Smooth muscle cell (in vitro differentiated cells): ENCODE measurements at regions not wholly inside any gene's neighbourhood (a gene's known extent, or its start where the extent isn't known, plus 50 kb on each side); places are given as distances from the start of the nearest gene placed in this dataset.

Source experiments
- DNase-seq: peaks from one replicate; lab custom pipeline; 2025; ENCODE audit not compliant: unreplicated experiment; lab: John Stamatoyannopoulos, UW
- H2AFZ ChIP-seq: fragments of 200-600 bp; sonication (generic); 2 replicates; pipeline ENCODE4 v1.6.0; 2016; ENCODE audit warnings: antibody characterized with exemption, low read depth, mild to moderate bottlenecking
- H3F3A ChIP-seq: fragments of 200-600 bp; sonication (generic); 2 replicates; pipeline ENCODE4 v1.6.0; 2017; ENCODE audit warnings: antibody characterized with exemption, low read depth
- H3K27ac ChIP-seq: fragments of 200-600 bp; sonication (generic); 2 replicates; pipeline ENCODE4 v1.5.1; 2016; ENCODE audit warnings: low read depth, mild to moderate bottlenecking
- H3K27me3 ChIP-seq: fragments of 200-600 bp; sonication (generic); 2 replicates; pipeline ENCODE4 v1.6.1; 2016; ENCODE audit warnings: low read depth, mild to moderate bottlenecking
- H3K36me3 ChIP-seq: fragments of 200-600 bp; sonication (generic); 2 replicates; pipeline ENCODE4 v1.5.1; 2016; ENCODE audit warnings: low read depth
- H3K4me1 ChIP-seq: fragments of 200-600 bp; sonication (generic); 2 replicates; pipeline ENCODE4 v1.5.1; 2016; ENCODE audit warnings: low read depth
- H3K4me2 ChIP-seq: fragments of 200-600 bp; sonication (generic); 2 replicates; pipeline ENCODE4 v1.6.0; 2016; ENCODE audit warnings: mild to moderate bottlenecking
- H3K4me3 ChIP-seq: fragments of 200-600 bp; sonication (generic); 2 replicates; pipeline ENCODE4 v1.5.1; 2016; ENCODE audit warnings: mild to moderate bottlenecking
- H3K79me2 ChIP-seq: fragments of 200-600 bp; sonication (generic); 2 replicates; pipeline ENCODE4 v1.6.0; 2016; ENCODE audit warnings: low read depth, mild to moderate bottlenecking
- H3K9ac ChIP-seq: fragments of 200-600 bp; sonication (generic); 2 replicates; pipeline ENCODE4 v1.6.0; 2016; ENCODE audit warnings: low read depth
- H3K9me3 ChIP-seq: fragments of 200-600 bp; sonication (generic); replicated peaks from 2 replicates; pipeline ENCODE4 v1.5.1; 2016; ENCODE audit warnings: low read depth
- H4K20me1 ChIP-seq: fragments of 200-600 bp; sonication (generic); 2 replicates; pipeline ENCODE4 v1.6.0; 2016; ENCODE audit warnings: low read depth
- CTCF ChIP-seq: fragments of 200-600 bp; sonication (generic); IDR thresholded peaks from 2 replicates; pipeline ENCODE4 v1.5.1; 2017; ENCODE audit warnings: borderline replicate concordance, mild to moderate bottlenecking, antibody characterized with exemption; ENCODE audit not compliant: insufficient read depth, poor library complexity, severe bottlenecking
- WGBS: methylation state at CpG from one replicate; pipeline ENCODE4 v1.1.7; 2016; ENCODE audit warnings: low lambda C conversion rate; 5-methylcytosine and 5-hydroxymethylcytosine counted together

GRCh38 chr12:23340351-23340750, 609.1 kb downstream of the SOX5 start:
- H3K4me2 ChIP-seq, result no peak overlapping the region
- DNase-seq, result no peak
- 32% methylated on average over 1 of the region's 1 CpG for WGBS

GRCh38 chr12:23342407-23342806, 607.1 kb downstream of the SOX5 start:
- Histone ChIP-seq H3F3A (no peaks in the 10 kb centered on the region), H4K20me1 (no peaks in the 10 kb centered on the region), H3K4me1 (no peaks in the 10 kb centered on the region), H2AFZ (no peak overlapping the region), H3K27ac (no peak overlapping the region), H3K9me3 (no peaks in the 10 kb centered on the region), H3K4me3 (no peak overlapping the region), H3K4me2 (no peak overlapping the region), H3K27me3 (no peaks in the 10 kb centered on the region), H3K79me2 (no peaks in the 10 kb centered on the region), H3K9ac (no peak overlapping the region), H3K36me3 (no peaks in the 10 kb centered on the region)
- 93% methylated on average over 1 of the region's 1 CpG for WGBS
- no peak for TF ChIP-seq CTCF
- DNase-seq, result no peak

More at GRCh38 chr12:23340351-23340750, 609.1 kb downstream of the SOX5 start:
- no peaks in the 10 kb centered on the region for H4K20me1 ChIP-seq
- H3K9me3 ChIP-seq, result no peaks in the 10 kb centered on the region
- H3K4me1 ChIP-seq, result no peaks in the 10 kb centered on the region
- no peaks in the 10 kb centered on the region for H3K27me3 ChIP-seq
- H3K36me3 ChIP-seq, result no peaks in the 10 kb centered on the region
- no peak overlapping the region for H2AFZ ChIP-seq
- no peak for TF ChIP-seq CTCF
- H3F3A ChIP-seq, result no peaks in the 10 kb centered on the region
- no peak overlapping the region for H3K9ac ChIP-seq
- no peak overlapping the region for H3K4me3 ChIP-seq
- no peaks in the 10 kb centered on the region for H3K79me2 ChIP-seq
- no peak overlapping the region for H3K27ac ChIP-seq

GRCh38 chr12:23349564-23349963, 599.9 kb downstream of the SOX5 start:
- DNase-seq, result no peak
- no peaks in the 10 kb centered on the region for H3F3A ChIP-seq

More at GRCh38 chr12:23349564-23349963, 599.9 kb downstream of the SOX5 start:
- no peaks in the 10 kb centered on the region for H3K9me3 ChIP-seq
- H2AFZ ChIP-seq, result no peak overlapping the region
- no peaks in the 10 kb centered on the region for H3K4me1 ChIP-seq
- H3K4me3 ChIP-seq, result no peak overlapping the region
- H3K27me3 ChIP-seq, result no peaks in the 10 kb centered on the region
- H3K79me2 ChIP-seq, result no peaks in the 10 kb centered on the region
- 86% methylated on average over 3 of the region's 3 CpGs for WGBS
- H3K9ac ChIP-seq, result no peak overlapping the region
- no peak for TF ChIP-seq CTCF
- no peaks in the 10 kb centered on the region for H3K36me3 ChIP-seq
- no peaks in the 10 kb centered on the region for H4K20me1 ChIP-seq
- H3K4me2 ChIP-seq, result no peak overlapping the region
- no peak overlapping the region for H3K27ac ChIP-seq
